PC-3 (cell line): ENCODE measurements at regions not wholly inside any gene's neighbourhood (a gene's known extent, or its start where the extent isn't known, plus 50 kb on each side); places are given as distances from the start of the nearest gene placed in this dataset.

Source experiments
- ATAC-seq: fragments of 200-7000 bp; cut with Tn5 transposase; 2 replicates; pipeline ENCODE4 v1.9.1; 2020; ENCODE audit warnings: mild to moderate bottlenecking, moderate library complexity
- BruUV-seq: library from RNA; stranded (reverse); fragments of 400-500 nt; replicated peaks from 2 replicates; lab custom pipeline; 2021; lab: Mats Ljungman, UMichigan
- CTCF ChIA-PET: fragments of 300-600 bp; sonication (Branson Sonifier 250); formaldehyde crosslinking; loops from one replicate; lab custom pipeline; 2022; ENCODE audit warnings: antibody characterized with exemption; lab: Charles Lee
- POLR2A ChIA-PET: fragments of 300-600 bp; sonication (Branson Sonifier 250); formaldehyde crosslinking; loops from one replicate; lab custom pipeline; 2022; ENCODE audit warnings: antibody characterized with exemption; ENCODE audit not compliant: unreplicated experiment; lab: Charles Lee
- DNase-seq: peaks from one replicate; pipeline ENCODE4 v3.0.0-alpha.2; 2015
- H2AFZ ChIP-seq: fragments of 300-600 bp; sonication (generic); 2 replicates; pipeline ENCODE4 v1.6.0; 2016; ENCODE audit warnings: antibody characterized with exemption, low read length
- H3F3A ChIP-seq: fragments of 300-600 bp; sonication (generic); one replicate; pipeline ENCODE4 v1.6.0; 2017; ENCODE audit warnings: antibody characterized with exemption, low read length, control low read depth, mild to moderate bottlenecking; ENCODE audit not compliant: unreplicated experiment
- H3K27ac ChIP-seq: fragments of 300-600 bp; sonication (generic); 2 replicates; pipeline ENCODE4 v1.5.1; 2016; ENCODE audit warnings: mild to moderate bottlenecking, low read length
- H3K27me3 ChIP-seq: fragments of 300-600 bp; sonication (generic); 2 replicates; pipeline ENCODE4 v1.6.1; 2016; ENCODE audit warnings: low read length, mixed read lengths
- H3K36me3 ChIP-seq: fragments of 300-600 bp; sonication (generic); 2 replicates; pipeline ENCODE4 v1.6.1; 2016; ENCODE audit warnings: low read depth, mixed run types, low read length, mixed read lengths
- H3K4me1 ChIP-seq: fragments of 300-600 bp; sonication (generic); 2 replicates; pipeline ENCODE4 v1.5.1; 2016; ENCODE audit warnings: low read length; ENCODE audit not compliant: insufficient read depth
- H3K4me2 ChIP-seq: fragments of 300-600 bp; sonication (generic); 2 replicates; pipeline ENCODE4 v1.6.0; 2016; ENCODE audit warnings: low read length
- H3K4me3 ChIP-seq: fragments of 300-600 bp; sonication (generic); 2 replicates; pipeline ENCODE4 v1.5.1; 2016; ENCODE audit warnings: mild to moderate bottlenecking, low read length, mixed read lengths
- H3K79me2 ChIP-seq: fragments of 300-600 bp; sonication (generic); 2 replicates; pipeline ENCODE4 v1.6.1; 2017; ENCODE audit warnings: low read length, mixed read lengths
- H3K9ac ChIP-seq: fragments of 300-600 bp; sonication (generic); 2 replicates; pipeline ENCODE4 v1.6.0; 2016; ENCODE audit warnings: mild to moderate bottlenecking, low read length
- H3K9me2 ChIP-seq: fragments of 300-600 bp; sonication (generic); replicated peaks from 2 replicates; pipeline ENCODE4 v1.6.1; 2016; ENCODE audit warnings: mixed run types, low read length, mixed read lengths
- H3K9me3 ChIP-seq: fragments of 300-600 bp; sonication (generic); 2 replicates; pipeline ENCODE4 v1.6.1; 2016; ENCODE audit warnings: low read length, mixed read lengths
- H4K20me1 ChIP-seq: fragments of 300-600 bp; sonication (generic); 2 replicates; pipeline ENCODE4 v1.6.1; 2016; ENCODE audit warnings: low read length, mixed read lengths
- CTCF ChIP-seq: fragments of 300-600 bp; sonication (generic); conservative IDR thresholded peaks from 2 replicates; pipeline ENCODE4 v1.5.1; 2017; ENCODE audit warnings: antibody characterized with exemption, low read depth, mild to moderate bottlenecking, low read length
- EZH2 ChIP-seq: fragments of 300-600 bp; sonication (generic); IDR thresholded peaks from one replicate; pipeline ENCODE4 v1.6.1; 2017; ENCODE audit warnings: antibody characterized with exemption, mild to moderate bottlenecking, low read length; ENCODE audit not compliant: unreplicated experiment
- EZH2phosphoT487 ChIP-seq: fragments of 300-600 bp; sonication (generic); IDR thresholded peaks from 2 replicates; pipeline ENCODE4 v1.6.1; 2018; ENCODE audit warnings: mild to moderate bottlenecking, antibody characterized with exemption, low read length, borderline replicate concordance
- intact Hi-C: fragments of 100-400 bp; cut with micrococcal nuclease; formaldehyde crosslinking; loops from 2 replicates; pipeline ENCODE4 v1.9.0; 2023

DNA sequence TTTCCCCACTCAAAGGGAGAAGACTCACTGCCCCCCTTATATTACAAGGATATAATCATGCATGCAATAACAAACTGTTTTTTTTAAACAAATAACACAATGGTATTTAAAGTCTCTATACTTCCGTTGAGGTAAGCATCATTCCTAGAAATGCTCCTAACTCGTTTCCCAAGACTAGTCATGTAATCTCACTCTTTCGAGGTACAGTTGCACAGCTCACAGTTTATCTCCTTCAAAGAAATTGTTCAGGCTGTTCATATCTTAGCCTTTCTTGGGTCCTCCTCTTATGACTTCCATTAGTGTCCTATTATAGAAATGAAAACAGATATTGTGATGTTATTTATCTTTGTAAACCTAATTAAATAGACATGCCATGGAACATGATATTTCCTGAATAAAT lies 705.0 kb downstream of the KCNT2 start:
- H2AFZ ChIP-seq: no peak overlapping the region
- H3K9ac ChIP-seq: no peak overlapping the region
- TF ChIP-seq EZH2phosphoT487 (no peak), CTCF (no peak), EZH2 (no peak)
- BruUV-seq: no TSS peak
- no peak for ATAC-seq
- H3K9me2 ChIP-seq: no peaks in the 10 kb centered on the region
- no peaks in the 10 kb centered on the region for H3K9me3 ChIP-seq
- H3K4me1 ChIP-seq: no peaks in the 10 kb centered on the region
- H3K27ac ChIP-seq: no peak overlapping the region
- no peak for DNase-seq
- no peaks in the 10 kb centered on the region for H4K20me1 ChIP-seq
- POLR2A ChIA-PET: no interaction called here
- intact Hi-C loops: no loop called here
- CTCF ChIA-PET: no interaction called here
- no peaks in the 10 kb centered on the region for H3K36me3 ChIP-seq
- no peak overlapping the region for H3K4me3 ChIP-seq
- H3K27me3 ChIP-seq: no peaks in the 10 kb centered on the region
- no peak overlapping the region for H3K4me2 ChIP-seq
- no peaks in the 10 kb centered on the region for H3F3A ChIP-seq
- H3K79me2 ChIP-seq: no peaks in the 10 kb centered on the region

DNA sequence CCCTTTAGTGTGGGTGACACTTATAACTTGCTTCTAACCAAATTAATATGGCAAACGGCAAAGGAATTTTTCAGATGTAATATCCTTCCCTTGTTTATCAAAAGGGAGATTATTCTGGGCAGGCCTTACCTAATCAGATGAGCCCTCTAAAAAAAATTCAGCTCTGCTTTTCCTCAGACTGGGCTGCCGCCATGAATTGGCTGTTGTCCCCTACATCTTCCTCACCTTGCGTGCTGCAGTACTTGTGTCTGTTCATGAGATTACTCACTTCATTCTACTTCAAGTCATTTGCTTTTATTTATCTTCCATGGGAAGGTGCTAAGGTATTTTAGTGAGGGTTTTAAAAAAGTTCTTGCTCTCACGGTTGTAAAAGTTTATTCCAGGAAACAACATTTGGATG lies 705.5 kb downstream of the KCNT2 start:
- Histone ChIP-seq H3K4me2 (no peak overlapping the region), H3K36me3 (no peaks in the 10 kb centered on the region), H3K4me3 (no peak overlapping the region), H4K20me1 (no peaks in the 10 kb centered on the region), H3K4me1 (no peaks in the 10 kb centered on the region), H3F3A (no peaks in the 10 kb centered on the region), H3K27me3 (no peaks in the 10 kb centered on the region), H3K79me2 (no peaks in the 10 kb centered on the region), H3K9me3 (no peaks in the 10 kb centered on the region), H3K9me2 (no peaks in the 10 kb centered on the region), H2AFZ (no peak overlapping the region), H3K27ac (no peak overlapping the region), H3K9ac (no peak overlapping the region)
- POLR2A ChIA-PET: no interaction called here
- TF ChIP-seq EZH2phosphoT487 (no peak), CTCF (no peak), EZH2 (no peak)
- no peak for ATAC-seq
- intact Hi-C loops: no loop called here
- CTCF ChIA-PET: no interaction called here
- BruUV-seq: no TSS peak
- no peak for DNase-seq

- H4K20me1 ChIP-seq: no peaks in the 10 kb centered on the region
- no peak overlapping the region for H3K4me3 ChIP-seq
- H3K4me1 ChIP-seq: no peaks in the 10 kb centered on the region
- intact Hi-C loops: no loop called here
- ChIA-PET CTCF (no interaction called here), POLR2A (no interaction called here)
- no peak overlapping the region for H3K9ac ChIP-seq
- H3K9me3 ChIP-seq: no peaks in the 10 kb centered on the region
- ATAC-seq (peak; percentile 81), DNase-seq (peak; percentile 49)
- no peak overlapping the region for H3K4me2 ChIP-seq
- no peaks in the 10 kb centered on the region for H3K79me2 ChIP-seq
- H3K36me3 ChIP-seq: no peaks in the 10 kb centered on the region
- no peak overlapping the region for H2AFZ ChIP-seq
- no peaks in the 10 kb centered on the region for H3K9me2 ChIP-seq
- no TSS peak for BruUV-seq
- H3K27me3 ChIP-seq: no peaks in the 10 kb centered on the region
- no peak overlapping the region for H3K27ac ChIP-seq
- TF ChIP-seq CTCF (no peak), EZH2 (no peak), EZH2phosphoT487 (no peak)
- no peaks in the 10 kb centered on the region for H3F3A ChIP-seq
Observed at GRCh38 chr1:195899762-195900352, 708.4 kb downstream of the KCNT2 start.
